ENCODE measurements at regions not wholly inside any gene's neighbourhood (a gene's known extent, or its start where the extent isn't known, plus 50 kb on each side); places are given as distances from the start of the nearest gene placed in this dataset.

GRCh38 chr15:61651267-61651666, 409.0 kb downstream of the VPS13C start:
- TF ChIP-seq CTCF (IDR thresholded peaks at IDR 0.05) (no peak), POLR2A (IDR thresholded peaks at IDR 0.05) (no peak)
